ENCODE measurements at regions not wholly inside any gene's neighbourhood (a gene's known extent, or its start where the extent isn't known, plus 50 kb on each side); places are given as distances from the start of the nearest gene placed in this dataset.

DNA sequence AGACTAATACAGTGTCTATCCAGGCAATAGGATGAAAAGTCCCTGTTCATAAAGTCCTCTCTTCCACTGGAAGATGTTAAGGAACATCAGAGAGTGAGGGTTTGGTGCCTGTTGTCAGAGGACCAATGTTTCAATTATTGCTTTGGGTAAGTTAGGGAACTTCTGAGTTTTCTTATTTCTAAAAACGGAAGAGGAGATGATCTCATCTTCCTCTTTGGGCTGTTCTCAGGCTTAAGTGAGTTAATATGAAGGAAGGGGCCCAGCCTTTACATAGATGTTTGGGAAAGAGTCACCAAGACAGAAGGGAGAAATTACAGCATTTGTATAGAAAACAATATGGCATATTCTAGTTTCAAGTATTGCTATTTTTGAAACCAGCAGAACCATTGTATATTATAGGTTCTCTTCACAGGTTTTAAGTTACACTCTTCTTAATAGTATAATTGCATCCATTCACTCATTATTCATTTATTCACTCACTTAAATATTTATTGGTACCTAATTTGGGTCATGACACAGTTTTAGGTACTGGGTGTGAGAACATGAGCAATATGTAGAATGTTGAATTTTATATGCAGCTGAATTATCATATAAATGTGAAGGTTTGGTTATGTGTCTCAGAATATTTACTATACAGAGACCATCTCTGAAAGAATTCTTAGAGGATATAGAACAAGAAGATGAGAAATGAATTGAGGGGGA is 68.5 kb upstream of the LRIG3 start:
- H3K9me3 Mint-ChIP-seq (ENCODE audit: low read depth), result peaks cover 6% of the 10 kb centered on the region
- no peak overlapping the region for H3K27ac Mint-ChIP-seq
- H3K4me3 Mint-ChIP-seq, result no peak overlapping the region
- no peak for DNase-seq
- H3K4me1 Mint-ChIP-seq, result no peaks in the 10 kb centered on the region
- no peaks in the 10 kb centered on the region for H3K27me3 Mint-ChIP-seq
- no peak for ATAC-seq
- CTCF ChIA-PET, result no interaction called here
- no peaks in the 10 kb centered on the region for H3K36me3 Mint-ChIP-seq

DNA sequence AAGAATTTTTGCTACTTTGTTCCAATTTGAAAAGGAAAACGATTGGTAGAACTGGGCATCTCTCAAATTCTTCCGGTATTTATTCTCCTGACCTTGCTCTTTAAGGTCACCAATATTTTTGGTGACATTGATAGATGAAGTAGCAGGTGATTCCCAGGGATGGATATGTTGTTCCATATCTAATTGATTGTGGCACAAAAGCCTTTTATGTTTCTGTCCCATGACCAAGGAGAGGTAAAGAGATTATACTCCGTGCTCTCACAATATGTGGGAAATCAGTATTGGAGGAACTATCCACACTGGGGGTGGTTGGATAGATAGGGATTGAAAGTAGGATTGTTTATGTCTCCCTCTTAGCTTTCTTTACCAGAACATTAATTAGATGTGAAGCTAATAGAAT is 61.7 kb upstream of the LRIG3 start:
- H3K27me3 Mint-ChIP-seq, result no peaks in the 10 kb centered on the region
- no peak overlapping the region for H3K4me3 Mint-ChIP-seq
- no peaks in the 10 kb centered on the region for H3K4me1 Mint-ChIP-seq
- CTCF ChIA-PET, result no interaction called here
- H3K27ac Mint-ChIP-seq, result no peak overlapping the region
- H3K36me3 Mint-ChIP-seq, result no peaks in the 10 kb centered on the region
- peaks cover 4% of the 10 kb centered on the region for H3K9me3 Mint-ChIP-seq (ENCODE audit: low read depth)
- ATAC-seq, result no peak
- DNase-seq, result no peak

DNA sequence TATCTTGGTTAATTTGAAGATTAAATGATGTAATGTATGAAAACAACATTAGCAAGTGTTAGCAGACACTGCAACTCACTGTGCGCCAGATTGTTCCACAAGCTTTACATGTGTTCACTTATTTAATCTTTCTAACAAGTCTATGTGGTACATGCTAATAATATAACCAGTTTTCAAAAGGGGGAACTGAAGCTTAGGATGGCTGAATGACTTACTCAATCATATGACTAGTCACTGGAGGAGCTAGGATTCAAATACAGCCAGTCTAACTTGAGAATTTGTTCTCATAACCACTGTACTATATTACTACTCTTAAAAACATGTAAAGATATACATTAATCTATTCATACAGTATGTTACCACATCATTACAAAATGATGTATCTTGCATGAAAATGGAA is 60.5 kb upstream of the LRIG3 start:
- H3K4me3 Mint-ChIP-seq, result no peak overlapping the region
- H3K4me1 Mint-ChIP-seq, result no peaks in the 10 kb centered on the region
- no peaks in the 10 kb centered on the region for H3K27me3 Mint-ChIP-seq
- ATAC-seq (no peak), DNase-seq (no peak)
- H3K9me3 Mint-ChIP-seq (ENCODE audit: low read depth), result peaks cover 2% of the 10 kb centered on the region
- no peaks in the 10 kb centered on the region for H3K36me3 Mint-ChIP-seq
- CTCF ChIA-PET, result no interaction called here
- no peak overlapping the region for H3K27ac Mint-ChIP-seq

DNA sequence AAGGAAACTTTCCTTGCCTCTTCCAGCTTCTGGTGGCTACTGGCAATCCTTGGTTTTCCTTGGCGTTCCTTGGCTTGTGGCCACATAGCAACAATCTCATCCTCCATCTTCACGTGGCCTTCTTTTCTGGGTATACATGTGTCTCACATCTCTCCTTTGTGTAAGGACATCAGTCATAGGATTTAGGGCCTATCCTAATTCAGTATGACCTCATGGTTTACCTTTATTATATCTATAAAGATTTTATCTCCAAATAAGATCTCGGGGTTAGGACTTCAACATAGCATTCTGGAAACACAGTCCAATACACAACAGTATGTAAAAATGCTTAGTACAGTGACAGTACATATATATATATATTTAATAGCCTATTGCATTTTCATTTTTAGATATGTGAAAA is 58.4 kb upstream of the LRIG3 start:
- no peak overlapping the region for H3K27ac Mint-ChIP-seq
- H3K4me3 Mint-ChIP-seq, result no peak overlapping the region
- no peaks in the 10 kb centered on the region for H3K27me3 Mint-ChIP-seq
- H3K36me3 Mint-ChIP-seq, result no peaks in the 10 kb centered on the region
- peaks cover 2% of the 10 kb centered on the region for H3K9me3 Mint-ChIP-seq (ENCODE audit: low read depth)
- CTCF ChIA-PET, result no interaction called here
- H3K4me1 Mint-ChIP-seq, result no peaks in the 10 kb centered on the region
- ATAC-seq, result no peak
- no peak for DNase-seq

DNA sequence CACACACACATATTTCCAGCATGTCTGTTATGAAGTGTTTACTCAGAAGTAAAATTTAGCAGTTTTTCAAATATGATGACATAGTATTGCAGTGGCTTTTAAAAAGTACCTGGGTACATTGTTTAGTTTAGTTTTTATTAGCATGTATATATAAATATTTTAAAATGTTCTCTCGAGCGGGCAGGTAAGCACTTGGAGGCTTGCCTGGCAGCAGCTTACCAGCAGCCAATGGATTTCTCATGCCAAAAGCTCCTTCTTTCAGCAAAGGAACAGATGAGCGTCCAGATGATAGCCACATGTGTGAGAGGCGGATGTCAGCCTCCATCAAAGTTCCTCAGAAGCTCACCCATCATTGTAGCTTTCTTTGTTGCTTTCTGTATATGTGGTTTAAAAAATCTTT is 57.2 kb upstream of the LRIG3 start:
- Mint-ChIP-seq H3K4me1 (no peaks in the 10 kb centered on the region), H3K36me3 (no peaks in the 10 kb centered on the region), H3K27me3 (no peaks in the 10 kb centered on the region), H3K27ac (no peak overlapping the region), H3K9me3 (ENCODE audit: low read depth) (peaks cover 2% of the 10 kb centered on the region), H3K4me3 (no peak overlapping the region)
- DNase-seq (no peak), ATAC-seq (no peak)
- CTCF ChIA-PET, result no interaction called here

DNA sequence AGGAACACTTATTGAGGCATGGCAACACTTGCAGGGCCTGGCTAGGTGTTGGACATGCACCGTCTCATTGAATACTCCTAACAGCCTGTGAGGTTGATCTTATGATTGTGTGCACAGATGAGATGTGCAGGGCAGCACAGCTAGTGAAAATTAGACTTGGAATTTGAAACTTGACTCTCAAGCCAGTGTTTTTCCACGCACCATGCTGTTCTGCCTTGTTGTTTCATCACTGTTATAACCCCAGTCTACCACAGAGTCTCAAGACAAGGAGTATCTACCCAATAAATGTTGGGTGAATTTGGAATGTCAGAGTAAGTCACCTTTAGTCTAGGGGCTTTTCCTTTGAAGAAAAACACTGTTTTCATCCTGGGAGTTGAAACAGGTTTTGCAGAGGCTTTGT is 55.8 kb upstream of the LRIG3 start:
- DNase-seq (no peak), ATAC-seq (no peak)
- no peaks in the 10 kb centered on the region for H3K36me3 Mint-ChIP-seq
- H3K9me3 Mint-ChIP-seq (ENCODE audit: low read depth), result peaks cover 2% of the 10 kb centered on the region
- H3K4me1 Mint-ChIP-seq, result no peaks in the 10 kb centered on the region
- CTCF ChIA-PET, result no interaction called here
- H3K27me3 Mint-ChIP-seq, result no peaks in the 10 kb centered on the region
- H3K27ac Mint-ChIP-seq, result no peak overlapping the region
- no peak overlapping the region for H3K4me3 Mint-ChIP-seq

Data from activated CD8-positive, alpha-beta memory T cell treated with anti-CD3 and anti-CD28 coated beads, Interleukin-2, amount 10 ng/mL, durations not matched to agents 7 days and 5 days (primary cell).